Neural cell (in vitro differentiated cells): ENCODE measurements at regions not wholly inside any gene's neighbourhood (a gene's known extent, or its start where the extent isn't known, plus 50 kb on each side); places are given as distances from the start of the nearest gene placed in this dataset.

Source experiments
- H2AFZ ChIP-seq: fragments of 200-600, 300-800 bp; sonication (generic), shearing (Covaris generic); 2 replicates; pipeline ENCODE4 v1.6.0; 2014; ENCODE audit warnings: low read depth, mild to moderate bottlenecking, antibody characterized with exemption, low read length, moderate library complexity
- H3F3A ChIP-seq: fragments of 200-600 bp; shearing (Covaris generic); 2 replicates; pipeline ENCODE4 v1.6.1; 2016; ENCODE audit warnings: mild to moderate bottlenecking, moderate library complexity, mixed read lengths, antibody characterized with exemption, low read length; ENCODE audit not compliant: insufficient read depth, poor library complexity, severe bottlenecking
- H3K27ac ChIP-seq: fragments of 200-600, 300-800 bp; sonication (generic), shearing (Covaris generic); 2 replicates; pipeline ENCODE4 v1.5.1; 2014; ENCODE audit warnings: mild to moderate bottlenecking, low read length, moderate library complexity
- H3K27me3 ChIP-seq: fragments of 300-800, 200-600 bp; sonication (generic), shearing (Covaris generic); 2 replicates; pipeline ENCODE4 v1.6.0; 2014; ENCODE audit warnings: mild to moderate bottlenecking, low read depth, low read length, moderate library complexity; ENCODE audit not compliant: insufficient read depth
- H3K36me3 ChIP-seq: fragments of 300-800, 200-600 bp; sonication (generic), shearing (Covaris generic); 2 replicates; pipeline ENCODE4 v1.5.1; 2014; ENCODE audit warnings: mild to moderate bottlenecking, antibody characterized with exemption, low read length, moderate library complexity; ENCODE audit not compliant: insufficient read depth
- H3K4me2 ChIP-seq: fragments of 300-800, 200-600 bp; sonication (generic), shearing (Covaris generic); 2 replicates; pipeline ENCODE4 v1.6.0; 2014; ENCODE audit warnings: mild to moderate bottlenecking, low read length
- H3K4me3 ChIP-seq: fragments of 300-800, 200-600 bp; sonication (generic), shearing (Covaris generic); 2 replicates; pipeline ENCODE4 v1.5.1; 2014; ENCODE audit warnings: mild to moderate bottlenecking, low read length, moderate library complexity
- H3K79me2 ChIP-seq: fragments of 200-600 bp; shearing (Covaris generic); replicated peaks from 2 replicates; pipeline ENCODE4 v1.6.0; 2014; ENCODE audit warnings: mild to moderate bottlenecking, low read length, moderate library complexity; ENCODE audit not compliant: insufficient read depth
- H3K9ac ChIP-seq: fragments of 300-800, 200-600 bp; sonication (generic), shearing (Covaris generic); 2 replicates; pipeline ENCODE4 v1.6.1; 2016; ENCODE audit warnings: mild to moderate bottlenecking, low read length, mixed read lengths
- H3K9me2 ChIP-seq: fragments of 200-600 bp; shearing (Covaris generic); 2 replicates; pipeline ENCODE4 v1.6.1; 2016; ENCODE audit warnings: mild to moderate bottlenecking, low read length, mixed read lengths; ENCODE audit not compliant: insufficient read depth
- H3K9me3 ChIP-seq: fragments of 200-600, 300-800 bp; sonication (generic), shearing (Covaris generic); 2 replicates; pipeline ENCODE4 v1.6.1; 2016; ENCODE audit warnings: mild to moderate bottlenecking, mixed run types, low read length, moderate library complexity, mixed read lengths
- H4K20me1 ChIP-seq: fragments of 200-600 bp; shearing (Covaris generic); 2 replicates; pipeline ENCODE4 v1.6.1; 2016; ENCODE audit warnings: mild to moderate bottlenecking, mixed run types; ENCODE audit not compliant: insufficient read depth
- CTCF ChIP-seq: fragments of 450-650 bp; IDR thresholded peaks from 2 replicates; pipeline ENCODE4 v1.5.1; 2014; ENCODE audit warnings: antibody characterized with exemption, mild to moderate bottlenecking, moderate library complexity; ENCODE audit not compliant: poor library complexity, severe bottlenecking
- EP300 ChIP-seq: fragments of 450-650 bp; conservative IDR thresholded peaks from 2 replicates; pipeline ENCODE4 v1.6.1; 2014; ENCODE audit warnings: antibody characterized with exemption, mild to moderate bottlenecking, moderate library complexity; ENCODE audit not compliant: poor library complexity, severe bottlenecking
- EZH2 ChIP-seq: fragments of 200-600, 300-800 bp; shearing (Covaris generic), sonication (generic); IDR thresholded peaks from 2 replicates; pipeline ENCODE4 v1.6.1; 2014; ENCODE audit warnings: antibody characterized with exemption, low read length, borderline replicate concordance, mild to moderate bottlenecking; ENCODE audit not compliant: insufficient read depth, poor library complexity, severe bottlenecking
- MXI1 ChIP-seq: fragments of 450-650 bp; conservative IDR thresholded peaks from 2 replicates; pipeline ENCODE4 v1.6.1; 2014; ENCODE audit warnings: antibody characterized with exemption, mild to moderate bottlenecking; ENCODE audit not compliant: poor library complexity, severe bottlenecking
- POLR2AphosphoS5 ChIP-seq: IDR thresholded peaks from 2 replicates; pipeline ENCODE4 v1.6.1; 2012
- RAD21 ChIP-seq: fragments of 450-650 bp; conservative IDR thresholded peaks from 2 replicates; pipeline ENCODE4 v1.6.1; 2014; ENCODE audit warnings: antibody characterized with exemption, mild to moderate bottlenecking, moderate library complexity
- REST ChIP-seq: IDR thresholded peaks from 2 replicates; pipeline ENCODE4 v1.6.1; 2012; ENCODE audit warnings: borderline replicate concordance
- SMC3 ChIP-seq: fragments of 450-650 bp; conservative IDR thresholded peaks from 2 replicates; pipeline ENCODE4 v1.6.1; 2014; ENCODE audit warnings: antibody characterized with exemption, mild to moderate bottlenecking, moderate library complexity; ENCODE audit not compliant: poor library complexity
- TAF1 ChIP-seq: IDR thresholded peaks from 2 replicates; pipeline ENCODE4 v1.6.1; 2012; ENCODE audit warnings: low read depth

- no peak for TF ChIP-seq EP300
- no peak for TF ChIP-seq RAD21
- no peak for TF ChIP-seq EZH2
- TF ChIP-seq MXI1 = no peak
- TF ChIP-seq POLR2AphosphoS5 = no peak
- no peak for TF ChIP-seq TAF1
- no peak for TF ChIP-seq SMC3
- TF ChIP-seq CTCF = no peak
- no peak for TF ChIP-seq REST
- no peak overlapping the region for H3K4me3 ChIP-seq
- H3K36me3 ChIP-seq = no peaks in the 10 kb centered on the region
- H3K9me2 ChIP-seq = no peaks in the 10 kb centered on the region
- no peak overlapping the region for H2AFZ ChIP-seq
- H3K27me3 ChIP-seq = no peaks in the 10 kb centered on the region
- H3K4me2 ChIP-seq = no peak overlapping the region
- H3K9ac ChIP-seq = no peak overlapping the region
- no peaks in the 10 kb centered on the region for H3K79me2 ChIP-seq
- no peaks in the 10 kb centered on the region for H3K9me3 ChIP-seq
- no peaks in the 10 kb centered on the region for H4K20me1 ChIP-seq
- H3F3A ChIP-seq = no peaks in the 10 kb centered on the region
- H3K27ac ChIP-seq = no peak overlapping the region
Measured at GRCh38 chr10:43965033-43965917, 316.6 kb upstream of the ZNF32 start.

GRCh38 chr10:43964486-43964885 is 315.8 kb upstream of the ZNF32 start:
- H3K36me3 ChIP-seq = no peaks in the 10 kb centered on the region
- no peaks in the 10 kb centered on the region for H3K79me2 ChIP-seq
- H3K9me3 ChIP-seq = no peaks in the 10 kb centered on the region
- H3K9me2 ChIP-seq = no peaks in the 10 kb centered on the region
- H3K4me3 ChIP-seq = no peak overlapping the region
- no peak overlapping the region for H3K4me2 ChIP-seq
- TF ChIP-seq CTCF = no peak
- no peak for TF ChIP-seq SMC3
- TF ChIP-seq TAF1 = no peak
- no peak for TF ChIP-seq RAD21
- no peak for TF ChIP-seq POLR2AphosphoS5
- no peak for TF ChIP-seq MXI1
- no peak for TF ChIP-seq EZH2
- no peak for TF ChIP-seq REST
- TF ChIP-seq EP300 = no peak
- no peak overlapping the region for H2AFZ ChIP-seq
- H3K9ac ChIP-seq = no peak overlapping the region
- H3K27me3 ChIP-seq = no peaks in the 10 kb centered on the region
- no peak overlapping the region for H3K27ac ChIP-seq
- no peaks in the 10 kb centered on the region for H3F3A ChIP-seq
- no peaks in the 10 kb centered on the region for H4K20me1 ChIP-seq
